ENCODE measurements at regions not wholly inside any gene's neighbourhood (a gene's known extent, or its start where the extent isn't known, plus 50 kb on each side); places are given as distances from the start of the nearest gene placed in this dataset.

DNA sequence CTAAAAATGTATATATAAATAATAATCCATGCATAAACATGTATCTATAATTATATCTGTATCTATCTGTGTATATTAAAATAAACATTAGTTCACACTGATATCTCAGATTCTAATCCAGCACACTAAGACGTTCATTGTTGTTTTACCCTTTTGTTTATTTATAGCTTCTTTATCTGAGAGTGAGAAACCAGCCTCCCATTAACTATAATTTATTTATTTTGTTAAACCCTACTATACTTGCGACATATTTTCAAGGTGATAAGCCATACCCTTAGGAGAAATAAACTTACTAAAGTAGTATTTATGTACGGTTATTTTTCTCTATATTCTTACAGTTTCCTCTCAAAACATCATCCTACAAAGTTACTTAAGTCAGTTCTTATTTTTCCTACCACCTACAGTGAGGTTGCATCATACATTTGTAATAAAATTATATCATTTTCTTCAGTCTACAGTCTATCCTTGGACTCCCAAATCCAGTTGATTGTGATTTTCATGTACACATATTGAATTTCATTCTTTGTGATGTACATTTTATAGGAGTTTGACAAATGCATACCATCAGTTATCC is 726.4 kb upstream of the FAM174A start:
- BruUV-seq (replicated peaks), result no TSS peak
- Histone ChIP-seq H3K4me1 (ENCODE audit: insufficient read depth, low read length) (no peaks in the 10 kb centered on the region), H3K9me2 (replicated peaks; ENCODE audit: low read length) (no peaks in the 10 kb centered on the region), H3F3A (ENCODE audit: low read length, unreplicated experiment) (no peaks in the 10 kb centered on the region), H4K20me1 (ENCODE audit: low read length) (no peaks in the 10 kb centered on the region), H3K4me2 (ENCODE audit: low read length) (no peak overlapping the region), H3K27ac (ENCODE audit: low read length) (no peak overlapping the region), H3K9ac (ENCODE audit: low read length) (no peak overlapping the region), H3K27me3 (ENCODE audit: low read length) (no peaks in the 10 kb centered on the region), H3K9me3 (ENCODE audit: low read length) (no peaks in the 10 kb centered on the region), H3K79me2 (ENCODE audit: low read length) (no peaks in the 10 kb centered on the region), H3K36me3 (ENCODE audit: low read depth, low read length) (no peaks in the 10 kb centered on the region), H3K4me3 (ENCODE audit: low read length) (no peak overlapping the region), H2AFZ (ENCODE audit: low read length) (no peak overlapping the region)
- intact Hi-C loops (cut with micrococcal nuclease), result no loop called here
- POLR2A ChIA-PET (ENCODE audit: unreplicated experiment), result no interaction called here
- no peak for DNase-seq
- no peak for TF ChIP-seq EZH2 (IDR thresholded peaks at IDR 0.05; ENCODE audit: low read length, unreplicated experiment)
- TF ChIP-seq, protein P1, sequence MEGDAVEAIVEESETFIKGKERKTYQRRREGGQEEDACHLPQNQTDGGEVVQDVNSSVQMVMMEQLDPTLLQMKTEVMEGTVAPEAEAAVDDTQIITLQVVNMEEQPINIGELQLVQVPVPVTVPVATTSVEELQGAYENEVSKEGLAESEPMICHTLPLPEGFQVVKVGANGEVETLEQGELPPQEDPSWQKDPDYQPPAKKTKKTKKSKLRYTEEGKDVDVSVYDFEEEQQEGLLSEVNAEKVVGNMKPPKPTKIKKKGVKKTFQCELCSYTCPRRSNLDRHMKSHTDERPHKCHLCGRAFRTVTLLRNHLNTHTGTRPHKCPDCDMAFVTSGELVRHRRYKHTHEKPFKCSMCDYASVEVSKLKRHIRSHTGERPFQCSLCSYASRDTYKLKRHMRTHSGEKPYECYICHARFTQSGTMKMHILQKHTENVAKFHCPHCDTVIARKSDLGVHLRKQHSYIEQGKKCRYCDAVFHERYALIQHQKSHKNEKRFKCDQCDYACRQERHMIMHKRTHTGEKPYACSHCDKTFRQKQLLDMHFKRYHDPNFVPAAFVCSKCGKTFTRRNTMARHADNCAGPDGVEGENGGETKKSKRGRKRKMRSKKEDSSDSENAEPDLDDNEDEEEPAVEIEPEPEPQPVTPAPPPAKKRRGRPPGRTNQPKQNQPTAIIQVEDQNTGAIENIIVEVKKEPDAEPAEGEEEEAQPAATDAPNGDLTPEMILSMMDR (conservative IDR thresholded peaks at IDR 0.05; ENCODE audit: low read depth, low read length), result no peak
- TF ChIP-seq EZH2phosphoT487 (IDR thresholded peaks at IDR 0.05; ENCODE audit: borderline replicate concordance, low read length), result no peak
- CTCF ChIA-PET, result no interaction called here
- no peak for ATAC-seq

DNA sequence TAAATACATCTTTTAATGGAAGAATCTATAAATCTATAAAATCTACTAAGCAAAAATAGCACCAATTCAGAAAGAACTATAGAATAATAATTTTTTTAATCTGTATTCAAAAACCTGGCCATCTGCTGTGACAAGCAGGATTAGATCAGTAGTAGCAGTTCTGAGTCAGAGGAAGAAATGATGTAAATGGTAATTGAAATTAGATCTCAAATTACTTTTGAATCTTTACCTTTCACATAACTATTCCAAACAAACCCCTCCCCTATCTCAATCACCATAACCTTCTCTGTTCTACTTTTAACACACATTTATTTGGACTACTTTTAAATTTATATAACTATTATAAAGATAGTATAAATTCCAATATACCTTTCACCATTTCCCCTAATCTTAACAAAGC is 727.8 kb upstream of the FAM174A start:
- Histone ChIP-seq H3K27ac (ENCODE audit: low read length) (no peak overlapping the region), H3K4me1 (ENCODE audit: insufficient read depth, low read length) (no peaks in the 10 kb centered on the region), H2AFZ (ENCODE audit: low read length) (no peak overlapping the region), H3K9ac (ENCODE audit: low read length) (no peak overlapping the region), H3K9me2 (replicated peaks; ENCODE audit: low read length) (no peaks in the 10 kb centered on the region), H4K20me1 (ENCODE audit: low read length) (no peaks in the 10 kb centered on the region), H3K9me3 (ENCODE audit: low read length) (no peaks in the 10 kb centered on the region), H3K4me3 (ENCODE audit: low read length) (no peak overlapping the region), H3K36me3 (ENCODE audit: low read depth, low read length) (no peaks in the 10 kb centered on the region), H3K79me2 (ENCODE audit: low read length) (no peaks in the 10 kb centered on the region), H3F3A (ENCODE audit: low read length, unreplicated experiment) (no peaks in the 10 kb centered on the region), H3K4me2 (ENCODE audit: low read length) (no peak overlapping the region), H3K27me3 (ENCODE audit: low read length) (no peaks in the 10 kb centered on the region)
- no TSS peak for BruUV-seq (replicated peaks)
- intact Hi-C loops (cut with micrococcal nuclease), result no loop called here
- peak; percentile 23 for DNase-seq
- ChIA-PET CTCF (no interaction called here), POLR2A (ENCODE audit: unreplicated experiment) (no interaction called here)
- peak; percentile 82 for ATAC-seq
- TF ChIP-seq, protein P1 (conservative IDR thresholded peaks at IDR 0.05; ENCODE audit: low read depth, low read length), result no peak
- TF ChIP-seq EZH2phosphoT487 (IDR thresholded peaks at IDR 0.05; ENCODE audit: borderline replicate concordance, low read length) (no peak), EZH2 (IDR thresholded peaks at IDR 0.05; ENCODE audit: low read length, unreplicated experiment) (no peak)

DNA sequence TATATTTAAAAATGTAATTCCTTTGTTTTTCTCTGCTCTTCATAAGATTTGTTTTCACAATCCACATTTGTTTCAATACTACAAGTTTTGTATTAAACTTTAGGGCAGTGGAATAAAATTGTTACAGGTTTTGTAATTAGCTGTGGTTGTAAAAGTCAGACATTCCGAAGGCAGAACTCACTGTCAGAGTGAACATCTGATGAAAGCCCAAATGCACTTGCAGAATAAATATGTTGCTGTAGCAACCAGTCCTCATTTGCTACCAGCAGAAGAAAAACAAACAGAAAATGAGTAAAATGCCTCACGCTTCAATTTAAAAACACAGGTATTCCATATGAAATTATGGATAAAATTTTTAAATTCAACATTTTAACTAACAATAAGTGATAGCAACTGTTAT is 740.1 kb upstream of the FAM174A start:
- no peak overlapping the region for H3K4me2 ChIP-seq (ENCODE audit: low read length)

More for the DNA sequence above, 740.1 kb upstream of the FAM174A start:
- Histone ChIP-seq H3K4me3 (ENCODE audit: low read length) (no peak overlapping the region), H4K20me1 (ENCODE audit: low read length) (no peaks in the 10 kb centered on the region), H3K9me2 (replicated peaks; ENCODE audit: low read length) (no peaks in the 10 kb centered on the region), H2AFZ (ENCODE audit: low read length) (no peak overlapping the region), H3F3A (ENCODE audit: low read length, unreplicated experiment) (no peaks in the 10 kb centered on the region), H3K36me3 (ENCODE audit: low read depth, low read length) (no peaks in the 10 kb centered on the region), H3K27ac (ENCODE audit: low read length) (no peak overlapping the region), H3K4me1 (ENCODE audit: insufficient read depth, low read length) (no peaks in the 10 kb centered on the region), H3K27me3 (ENCODE audit: low read length) (no peaks in the 10 kb centered on the region), H3K79me2 (ENCODE audit: low read length) (no peaks in the 10 kb centered on the region), H3K9me3 (ENCODE audit: low read length) (no peaks in the 10 kb centered on the region), H3K9ac (ENCODE audit: low read length) (no peak overlapping the region)
- ATAC-seq (no peak), DNase-seq (no peak)
- TF ChIP-seq EZH2phosphoT487 (IDR thresholded peaks at IDR 0.05; ENCODE audit: borderline replicate concordance, low read length) (no peak), EZH2 (IDR thresholded peaks at IDR 0.05; ENCODE audit: low read length, unreplicated experiment) (no peak)
- TF ChIP-seq, protein P1 (conservative IDR thresholded peaks at IDR 0.05; ENCODE audit: low read depth, low read length), result no peak
- intact Hi-C loops (cut with micrococcal nuclease), result no loop called here
- BruUV-seq (replicated peaks), result no TSS peak
- ChIA-PET CTCF (no interaction called here), POLR2A (ENCODE audit: unreplicated experiment) (interaction anchor here (0.6 kb wide), 1 partner anchor 22 kb away, joined by 6 read pairs; no protein-coding TSS in a partner anchor)

All from PC-3 (cell line).